ENCODE measurements at regions not wholly inside any gene's neighbourhood (a gene's known extent, or its start where the extent isn't known, plus 50 kb on each side); places are given as distances from the start of the nearest gene placed in this dataset.

GRCh38 chr5:167918184-167918812 lies 373.1 kb upstream of the WWC1 start:
- no peaks in the 10 kb centered on the region for H3K36me3 Mint-ChIP-seq (ENCODE audit: low read depth)
- H3K4me1 Mint-ChIP-seq (ENCODE audit: low read depth) = no peaks in the 10 kb centered on the region
- H3K4me3 Mint-ChIP-seq = no peak overlapping the region
- DNase-seq (no peak), ATAC-seq (no peak)
- intact Hi-C loops (cut with micrococcal nuclease) = no loop called here
- H3K27ac Mint-ChIP-seq = no peak overlapping the region
- H3K27me3 Mint-ChIP-seq = no peaks in the 10 kb centered on the region
- no peak for TF ChIP-seq CTCF (IDR thresholded peaks at IDR 0.05)
- POLR2A ChIA-PET = no interaction called here
- CTCF ChIA-PET = no interaction called here
- H3K9me3 Mint-ChIP-seq = no peaks in the 10 kb centered on the region

GRCh38 chr5:167918813-167919483 lies 372.5 kb upstream of the WWC1 start:
- POLR2A ChIA-PET = no interaction called here
- CTCF ChIA-PET = no interaction called here
- no peaks in the 10 kb centered on the region for H3K4me1 Mint-ChIP-seq (ENCODE audit: low read depth)
- no peak overlapping the region for H3K27ac Mint-ChIP-seq
- H3K9me3 Mint-ChIP-seq = no peaks in the 10 kb centered on the region
- ATAC-seq = no peak
- intact Hi-C loops (cut with micrococcal nuclease) = no loop called here
- no peak overlapping the region for H3K4me3 Mint-ChIP-seq
- no peak for TF ChIP-seq CTCF (IDR thresholded peaks at IDR 0.05)
- H3K27me3 Mint-ChIP-seq = no peaks in the 10 kb centered on the region
- no peaks in the 10 kb centered on the region for H3K36me3 Mint-ChIP-seq (ENCODE audit: low read depth)
- no peak for DNase-seq

- no peak for TF ChIP-seq CTCF (IDR thresholded peaks at IDR 0.05)
- DNase-seq (no peak), ATAC-seq (no peak)
- H3K4me1 Mint-ChIP-seq (ENCODE audit: low read depth) = no peaks in the 10 kb centered on the region
- CTCF ChIA-PET = no interaction called here
- peaks cover 2% of the 10 kb centered on the region for H3K9me3 Mint-ChIP-seq
- H3K36me3 Mint-ChIP-seq (ENCODE audit: low read depth) = no peaks in the 10 kb centered on the region
- H3K27me3 Mint-ChIP-seq = no peaks in the 10 kb centered on the region
- POLR2A ChIA-PET = no interaction called here
- H3K4me3 Mint-ChIP-seq = no peak overlapping the region
- intact Hi-C loops (cut with micrococcal nuclease) = no loop called here
- no peak overlapping the region for H3K27ac Mint-ChIP-seq
Measured at GRCh38 chr5:167920589-167920988, 370.9 kb upstream of the WWC1 start.

- ATAC-seq (no peak), DNase-seq (no peak)
- no peaks in the 10 kb centered on the region for H3K27me3 Mint-ChIP-seq
- H3K4me1 Mint-ChIP-seq (ENCODE audit: low read depth) = no peaks in the 10 kb centered on the region
- no peaks in the 10 kb centered on the region for H3K36me3 Mint-ChIP-seq (ENCODE audit: low read depth)
- ChIA-PET CTCF (no interaction called here), POLR2A (no interaction called here)
- peaks cover 4% of the 10 kb centered on the region for H3K9me3 Mint-ChIP-seq
- no peak overlapping the region for H3K27ac Mint-ChIP-seq
- intact Hi-C loops (cut with micrococcal nuclease) = no loop called here
- no peak overlapping the region for H3K4me3 Mint-ChIP-seq
- TF ChIP-seq CTCF (IDR thresholded peaks at IDR 0.05) = no peak
Measured at GRCh38 chr5:167921796-167922195, 369.6 kb upstream of the WWC1 start.

- CTCF ChIA-PET = no interaction called here
- H3K36me3 Mint-ChIP-seq (ENCODE audit: low read depth) = no peaks in the 10 kb centered on the region
- TF ChIP-seq CTCF (IDR thresholded peaks at IDR 0.05) = no peak
- DNase-seq (no peak), ATAC-seq (no peak)
- H3K27ac Mint-ChIP-seq = no peak overlapping the region
- H3K4me1 Mint-ChIP-seq (ENCODE audit: low read depth) = no peaks in the 10 kb centered on the region
- H3K4me3 Mint-ChIP-seq = no peak overlapping the region
- POLR2A ChIA-PET = no interaction called here
- intact Hi-C loops (cut with micrococcal nuclease) = no loop called here
- H3K27me3 Mint-ChIP-seq = no peaks in the 10 kb centered on the region
- peaks cover 6% of the 10 kb centered on the region for H3K9me3 Mint-ChIP-seq
Measured at GRCh38 chr5:167923396-167923795, 368.0 kb upstream of the WWC1 start.

Data from activated CD8-positive, alpha-beta T cell treated with anti-CD3 and anti-CD28 coated beads for 36 hours (primary cell).